Choroid plexus epithelial cell (primary cell): ENCODE measurements at regions not wholly inside any gene's neighbourhood (a gene's known extent, or its start where the extent isn't known, plus 50 kb on each side); places are given as distances from the start of the nearest gene placed in this dataset.

Experiments
- DNase-seq: peaks from one replicate; pipeline ENCODE4 v3.0.0-alpha.2; 2010; ENCODE audit warnings: low read depth
- H3K4me3 ChIP-seq: 2 replicates; pipeline ENCODE4 v1.5.1; 2011; ENCODE audit warnings: low read depth, mild to moderate bottlenecking, control low read depth, low read length, moderate library complexity
- CTCF ChIP-seq: conservative IDR thresholded peaks from 2 replicates; pipeline ENCODE4 v1.5.1; 2011; ENCODE audit warnings: low read depth, mild to moderate bottlenecking, control low read depth, inconsistent platforms, low read length, moderate library complexity

GRCh38 chr2:196257086-196257485 is 85.7 kb upstream of the STK17B start:
- no peak for TF ChIP-seq CTCF
- DNase-seq: no peak
- H3K4me3 ChIP-seq: no peak overlapping the region

- TF ChIP-seq CTCF: no peak
- H3K4me3 ChIP-seq: no peak overlapping the region
- DNase-seq: no peak
Measured at GRCh38 chr2:196258407-196258806, 87.0 kb upstream of the STK17B start.

GRCh38 chr2:196259507-196260481 is 88.4 kb upstream of the STK17B start:
- TF ChIP-seq CTCF: no peak
- DNase-seq: peak; percentile 89
- no peak overlapping the region for H3K4me3 ChIP-seq

GRCh38 chr2:196260546-196260945 is 89.2 kb upstream of the STK17B start:
- no peak overlapping the region for H3K4me3 ChIP-seq
- no peak for DNase-seq
- no peak for TF ChIP-seq CTCF

- TF ChIP-seq CTCF: no peak
- no peak overlapping the region for H3K4me3 ChIP-seq
- no peak for DNase-seq
Measured at GRCh38 chr2:196262606-196263005, 91.2 kb upstream of the STK17B start.

GRCh38 chr2:196263181-196263747 is 91.9 kb upstream of the STK17B start:
- no peak overlapping the region for H3K4me3 ChIP-seq
- peak; percentile 91 for DNase-seq
- TF ChIP-seq CTCF: no peak
